ENCODE measurements at regions not wholly inside any gene's neighbourhood (a gene's known extent, or its start where the extent isn't known, plus 50 kb on each side); places are given as distances from the start of the nearest gene placed in this dataset.
"Not testable (repeated sequence)": the region's sequence is repeated elsewhere in the genome, so short reads cannot be mapped to it uniquely, and the experiment has no call there.

- TF ChIP-seq CTCF, POLR2A (IDR thresholded peaks at IDR 0.05): not testable (repeated sequence)
Observed at GRCh38 chr10:30522661-30523078, 88.7 kb downstream of the MAP3K8 start.
